Right cardiac atrium (tissue), 5 donors: ENCODE measurements at regions not wholly inside any gene's neighbourhood (a gene's known extent, or its start where the extent isn't known, plus 50 kb on each side); places are given as distances from the start of the nearest gene placed in this dataset.
"Not testable (repeated sequence)": the region's sequence is repeated elsewhere in the genome, so short reads cannot be mapped to it uniquely, and the experiment has no call there.

ENCODE experiments used
- ATAC-seq, 2 donors: fragments of 200-7000 bp; cut with Tn5 transposase; one replicate each; pipeline versions ENCODE4 v1.8.0 to v1.9.1; 2020; ENCODE audit warnings: moderate library complexity in 2 of 2, mild to moderate bottlenecking in 1 of 2
- DNase-seq, 3 donors: peaks; one replicate each; pipeline ENCODE4 v3.0.0-alpha.2; 2020
- H3K27ac ChIP-seq: one replicate; pipeline ENCODE4 v1.5.1; 2013; ENCODE audit warnings: mild to moderate bottlenecking, low read length, control low read depth, moderate library complexity
- H3K27me3 ChIP-seq: one replicate; pipeline ENCODE4 v1.6.1; 2013; ENCODE audit not compliant: control insufficient read depth, insufficient read depth
- H3K4me1 ChIP-seq: one replicate; pipeline ENCODE4 v1.6.1; 2013; ENCODE audit warnings: low read length; ENCODE audit not compliant: control insufficient read depth, insufficient read depth
- H3K4me3 ChIP-seq: one replicate; pipeline ENCODE4 v1.5.1; 2013; ENCODE audit warnings: low read length, control low read depth
- H3K9me3 ChIP-seq: one replicate; pipeline ENCODE4 v1.6.1; 2013; ENCODE audit warnings: low read length; ENCODE audit not compliant: control insufficient read depth
- WGBS: extraction: QIAGEN DNeasy Blood & Tissue Kit; methylation state at CpG from one replicate; pipeline ENCODE4 v1.1.7; 2013; 5-methylcytosine and 5-hydroxymethylcytosine counted together
- intact Hi-C, 4 donors: fragments of 100-400 bp; cut with DNase I; formaldehyde crosslinking; loops; one replicate each; pipeline versions ENCODE4 v1.11.0 to v1.14.0; 2022 to 2023
- donor health status: healthy with polysubstance abuse.
- donor health status: DM: no; HTN: yes; CAD: no.
- donor health status: DM: no; HTN: no; CAD: no.
- donor health status: DM: no; HTN: yes; CAD: no; lungs with severe emphysema.
- donor health status: DM: yes; HTN: yes; CAD: no.

DNA sequence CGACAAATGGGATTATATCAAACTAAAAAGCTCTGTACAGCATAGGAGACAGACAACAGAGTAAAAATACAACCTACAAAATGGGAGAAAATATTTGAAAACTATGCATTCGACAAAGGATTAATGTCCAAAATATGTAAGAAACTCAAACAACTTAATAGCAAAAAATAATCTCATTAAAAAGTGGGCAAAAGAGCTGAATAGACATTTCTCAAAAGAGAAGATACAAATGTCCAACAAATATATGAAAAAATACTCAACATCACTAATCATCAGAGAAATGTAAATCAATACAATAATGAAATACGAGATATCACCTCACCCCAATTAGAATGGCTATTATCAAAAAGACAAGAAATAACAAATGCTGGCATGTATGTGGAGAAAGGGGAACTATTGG is 272.9 kb downstream of the KLHL13 start:
- Histone ChIP-seq H3K27ac (no peak overlapping the region), H3K9me3 (no peaks in the 10 kb centered on the region), H3K4me1 (no peaks in the 10 kb centered on the region), H3K4me3 (no peak overlapping the region), H3K27me3 (no peaks in the 10 kb centered on the region)
- 86% methylated on average over 3 of the region's 3 CpGs for WGBS
- ATAC-seq, result no peak
- no peak for DNase-seq
- intact Hi-C loops, result no loop called here

GRCh38 chrX:117840645-117841044 is 276.0 kb downstream of the KLHL13 start:
- Histone ChIP-seq H3K27ac (no peak overlapping the region), H3K9me3 (no peaks in the 10 kb centered on the region)
- intact Hi-C loops, result no loop called here

DNA sequence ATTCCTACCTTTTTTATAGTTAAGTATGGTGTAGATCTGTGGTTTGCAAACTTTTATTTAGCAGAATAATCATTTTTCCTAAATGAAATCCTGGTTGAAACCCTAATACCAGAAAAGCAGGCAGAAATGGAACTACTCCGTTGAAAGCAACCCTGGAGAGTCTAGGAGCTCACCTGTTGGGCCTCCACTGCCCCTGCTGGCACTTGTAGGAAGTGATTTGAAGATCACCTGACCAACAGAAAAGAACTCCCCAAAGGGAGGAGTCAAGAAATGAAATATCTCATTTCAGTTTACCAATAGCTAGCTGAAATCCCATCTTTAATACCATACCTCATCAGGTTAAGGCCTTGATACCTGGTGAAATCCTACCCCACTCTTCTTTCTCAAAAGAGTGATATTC is 277.1 kb downstream of the KLHL13 start:
- ATAC-seq, result no peak
- intact Hi-C loops, result no loop called here

More at GRCh38 chrX:117840645-117841044, 276.0 kb downstream of the KLHL13 start:
- 68% methylated on average over 3 of the region's 3 CpGs for WGBS
- no peak for ATAC-seq
- Histone ChIP-seq H3K27me3 (no peaks in the 10 kb centered on the region), H3K4me1 (no peaks in the 10 kb centered on the region), H3K4me3 (no peak overlapping the region)
- DNase-seq, result no peak

GRCh38 chrX:117838581-117839331 is 277.9 kb downstream of the KLHL13 start:
- ATAC-seq, result no peak
- DNase-seq, result no peak
- 80% methylated on average over 3 of the region's 3 CpGs for WGBS
- Histone ChIP-seq H3K27ac (no peak overlapping the region), H3K4me1 (no peaks in the 10 kb centered on the region), H3K27me3 (no peaks in the 10 kb centered on the region), H3K9me3 (no peaks in the 10 kb centered on the region), H3K4me3 (no peak overlapping the region)
- intact Hi-C loops, result no loop called here

More for the DNA sequence above, 277.1 kb downstream of the KLHL13 start:
- no peaks in the 10 kb centered on the region for H3K9me3 ChIP-seq
- 94% methylated on average over 1 of the region's 1 CpG for WGBS
- H3K27me3 ChIP-seq, result no peaks in the 10 kb centered on the region
- H3K4me3 ChIP-seq, result no peak overlapping the region
- H3K27ac ChIP-seq, result no peak overlapping the region
- no peak for DNase-seq
- H3K4me1 ChIP-seq, result no peaks in the 10 kb centered on the region

DNA sequence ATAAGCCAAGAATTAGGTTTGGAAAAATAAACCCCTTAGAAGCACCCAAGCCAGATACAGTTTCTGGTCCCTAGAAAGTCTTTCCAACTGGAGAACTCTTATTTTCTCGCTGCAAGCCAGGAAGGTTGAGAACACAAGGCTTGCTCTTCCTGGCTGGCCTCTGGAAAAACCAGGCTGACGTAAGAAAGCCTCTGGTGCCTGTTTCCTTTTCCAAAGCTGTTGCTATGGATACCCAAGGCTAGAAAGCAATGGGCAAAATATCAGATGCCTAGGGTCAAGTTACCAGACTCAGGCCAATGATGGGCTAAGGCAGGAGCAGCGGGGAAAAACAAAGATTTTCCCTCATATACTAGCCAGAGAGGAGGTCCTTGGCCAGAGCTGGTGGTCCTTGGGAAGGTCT is 281.6 kb downstream of the KLHL13 start:
- WGBS, result 35% methylated on average over 3 of the region's 3 CpGs
- Histone ChIP-seq H3K9me3 (no peaks in the 10 kb centered on the region), H3K4me1 (no peaks in the 10 kb centered on the region), H3K4me3 (no peak overlapping the region), H3K27me3 (no peaks in the 10 kb centered on the region), H3K27ac (no peak overlapping the region)
- peak in 1 of 3 donors; percentile 31 for DNase-seq
- intact Hi-C loops, result no loop called here
- ATAC-seq, result peak in 1 of 2 donors; percentile 61

DNA sequence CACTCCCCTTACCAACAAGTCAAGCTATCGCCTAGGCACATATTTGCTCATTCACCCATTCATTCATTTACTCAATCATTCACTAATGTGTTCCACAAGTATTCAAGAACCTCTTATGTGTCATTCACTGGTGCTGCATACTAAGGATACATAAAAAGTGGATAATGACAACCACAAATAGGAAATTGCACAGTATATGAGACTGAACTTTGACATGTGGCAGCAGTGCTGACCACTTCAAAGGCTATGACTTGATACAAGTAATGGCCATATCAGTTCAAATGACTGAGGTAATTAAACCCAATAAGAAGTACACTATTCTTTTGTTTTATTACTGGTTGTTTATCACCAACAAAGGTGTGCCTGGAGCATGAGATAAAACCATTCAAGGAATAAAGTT is 282.5 kb downstream of the KLHL13 start:
- DNase-seq, result no peak
- Histone ChIP-seq H3K4me3 (no peak overlapping the region), H3K9me3 (no peaks in the 10 kb centered on the region), H3K27me3 (no peaks in the 10 kb centered on the region), H3K4me1 (no peaks in the 10 kb centered on the region), H3K27ac (no peak overlapping the region)
- WGBS, result 92% methylated on average over 1 of the region's 1 CpG
- intact Hi-C loops, result no loop called here
- no peak for ATAC-seq

- H3K27ac ChIP-seq, H3K4me3 ChIP-seq, DNase-seq, ATAC-seq, intact Hi-C loops, H3K4me1 ChIP-seq, H3K27me3 ChIP-seq, H3K9me3 ChIP-seq: not testable (repeated sequence)
Observed at GRCh38 chrX:117821472-117821871, 295.1 kb downstream of the KLHL13 start.

DNA sequence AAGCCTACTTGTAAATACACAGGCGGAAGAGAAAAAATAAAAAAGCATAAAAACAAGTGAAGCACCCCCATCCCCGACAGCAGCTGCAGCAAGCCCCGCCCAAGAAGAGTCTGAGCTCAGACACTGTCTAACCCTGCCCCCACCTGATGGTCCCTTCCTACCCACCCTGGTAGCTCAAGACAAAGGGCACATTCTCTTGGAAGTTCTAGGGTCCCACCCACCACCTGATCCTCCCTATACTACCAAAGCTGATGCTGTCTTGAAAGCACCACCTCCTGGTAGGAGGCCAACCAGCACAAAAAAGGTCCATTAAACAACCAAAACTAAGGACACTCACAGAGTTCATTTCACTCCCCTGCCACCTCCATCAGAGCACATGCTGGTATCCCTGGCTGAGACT is 308.2 kb downstream of the KLHL13 start:
- no peak overlapping the region for H3K4me3 ChIP-seq
- no peak for DNase-seq
- H3K27ac ChIP-seq, result no peak overlapping the region
- H3K9me3 ChIP-seq, result no peaks in the 10 kb centered on the region
- no peaks in the 10 kb centered on the region for H3K4me1 ChIP-seq
- intact Hi-C loops, result no loop called here
- no peak for ATAC-seq
- H3K27me3 ChIP-seq, result no peaks in the 10 kb centered on the region
- WGBS, result 91% methylated on average over 3 of the region's 3 CpGs

DNA sequence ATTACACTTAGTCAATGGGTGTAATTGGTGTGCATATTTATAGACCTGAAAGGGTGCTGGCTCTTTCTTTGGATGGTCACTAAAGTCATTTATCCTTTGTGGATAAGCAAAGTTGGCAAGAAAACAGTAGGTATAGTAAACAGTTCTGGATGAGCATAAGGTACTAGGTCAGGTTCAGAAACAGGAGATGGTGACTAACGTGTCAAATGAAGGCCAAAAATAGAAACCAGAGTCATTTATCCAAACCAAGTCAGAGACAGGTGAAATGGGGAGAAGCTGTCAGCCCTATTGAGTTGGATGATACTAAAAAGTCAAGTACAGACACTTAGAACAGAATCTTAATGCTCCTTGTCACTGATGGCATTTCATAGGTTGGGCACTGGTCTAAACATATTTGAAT is 313.1 kb downstream of the KLHL13 start:
- ATAC-seq, result no peak

GRCh38 chrX:117788339-117788738 is 328.3 kb downstream of the KLHL13 start:
- Histone ChIP-seq H3K4me3 (no peak overlapping the region), H3K4me1 (no peaks in the 10 kb centered on the region), H3K27ac (no peak overlapping the region), H3K27me3 (no peaks in the 10 kb centered on the region), H3K9me3 (no peaks in the 10 kb centered on the region)
- WGBS, result 78% methylated on average over 2 of the region's 2 CpGs
- intact Hi-C loops, result no loop called here
- no peak for ATAC-seq
- DNase-seq, result no peak

More for the DNA sequence above, 313.1 kb downstream of the KLHL13 start:
- intact Hi-C loops, result no loop called here
- Histone ChIP-seq H3K4me1 (no peaks in the 10 kb centered on the region), H3K9me3 (no peaks in the 10 kb centered on the region), H3K27ac (no peak overlapping the region), H3K27me3 (no peaks in the 10 kb centered on the region), H3K4me3 (no peak overlapping the region)
- DNase-seq, result no peak
- 60% methylated on average over 1 of the region's 1 CpG for WGBS

GRCh38 chrX:117771384-117771783 is 345.2 kb downstream of the KLHL13 start:
- ATAC-seq, result no peak
- Histone ChIP-seq H3K4me1 (no peaks in the 10 kb centered on the region), H3K27ac (no peak overlapping the region), H3K4me3 (no peak overlapping the region), H3K9me3 (no peaks in the 10 kb centered on the region), H3K27me3 (no peaks in the 10 kb centered on the region)
- intact Hi-C loops, result no loop called here
- no peak for DNase-seq
